BE2C (cell line): ENCODE measurements at regions not wholly inside any gene's neighbourhood (a gene's known extent, or its start where the extent isn't known, plus 50 kb on each side); places are given as distances from the start of the nearest gene placed in this dataset.

Experiments used
- DNase-seq: peaks from one replicate; pipeline ENCODE4 v3.0.0-alpha.2; 2020
- H3K27me3 ChIP-seq: fragments of 250-450 bp; sonication (Bioruptor Pico); 2 replicates; pipeline ENCODE4 v1.5.1; 2020; ENCODE audit warnings: mild to moderate bottlenecking
- H3K36me3 ChIP-seq: fragments of 250-450 bp; sonication (Bioruptor Pico); 2 replicates; pipeline ENCODE4 v1.5.1; 2020; ENCODE audit warnings: mild to moderate bottlenecking
- H3K4me1 ChIP-seq: fragments of 250-450 bp; sonication (Bioruptor Pico); 2 replicates; pipeline ENCODE4 v1.5.1; 2020
- H3K4me3 ChIP-seq: 2 replicates; pipeline ENCODE4 v1.5.1; 2011; ENCODE audit warnings: low read depth, low read length
- H3K9me3 ChIP-seq: fragments of 250-450 bp; sonication (Bioruptor Pico); 2 replicates; pipeline ENCODE4 v1.5.1; 2020
- TF ChIP-seq, protein P1 (sequence below): IDR thresholded peaks from 2 replicates; pipeline ENCODE4 v1.5.1; 2012; ENCODE audit warnings: mild to moderate bottlenecking, low read depth, low read length

DNA sequence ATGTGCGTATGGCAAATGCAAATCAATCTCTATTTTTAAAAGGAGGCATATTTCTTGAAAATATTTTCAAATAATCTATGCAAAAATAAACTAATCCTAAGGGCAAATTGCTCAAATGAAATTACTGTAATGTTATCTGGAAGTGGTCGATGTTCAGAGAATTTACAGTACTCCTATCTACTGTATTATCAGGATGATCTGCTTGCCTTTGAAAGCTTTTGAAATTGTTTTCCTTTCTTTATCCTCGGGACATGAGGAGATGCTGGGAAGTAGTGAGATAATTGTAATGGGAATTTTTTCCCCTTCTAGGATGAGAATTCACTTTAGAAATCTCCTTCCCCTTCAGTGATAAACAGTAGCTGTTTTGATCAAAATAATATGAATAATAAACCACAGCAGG, 577.2 kb upstream of the MIR17HG start:
- no peaks in the 10 kb centered on the region for H3K27me3 ChIP-seq
- H3K4me1 ChIP-seq = peaks cover 19% of the 10 kb centered on the region
- TF ChIP-seq, protein P1, sequence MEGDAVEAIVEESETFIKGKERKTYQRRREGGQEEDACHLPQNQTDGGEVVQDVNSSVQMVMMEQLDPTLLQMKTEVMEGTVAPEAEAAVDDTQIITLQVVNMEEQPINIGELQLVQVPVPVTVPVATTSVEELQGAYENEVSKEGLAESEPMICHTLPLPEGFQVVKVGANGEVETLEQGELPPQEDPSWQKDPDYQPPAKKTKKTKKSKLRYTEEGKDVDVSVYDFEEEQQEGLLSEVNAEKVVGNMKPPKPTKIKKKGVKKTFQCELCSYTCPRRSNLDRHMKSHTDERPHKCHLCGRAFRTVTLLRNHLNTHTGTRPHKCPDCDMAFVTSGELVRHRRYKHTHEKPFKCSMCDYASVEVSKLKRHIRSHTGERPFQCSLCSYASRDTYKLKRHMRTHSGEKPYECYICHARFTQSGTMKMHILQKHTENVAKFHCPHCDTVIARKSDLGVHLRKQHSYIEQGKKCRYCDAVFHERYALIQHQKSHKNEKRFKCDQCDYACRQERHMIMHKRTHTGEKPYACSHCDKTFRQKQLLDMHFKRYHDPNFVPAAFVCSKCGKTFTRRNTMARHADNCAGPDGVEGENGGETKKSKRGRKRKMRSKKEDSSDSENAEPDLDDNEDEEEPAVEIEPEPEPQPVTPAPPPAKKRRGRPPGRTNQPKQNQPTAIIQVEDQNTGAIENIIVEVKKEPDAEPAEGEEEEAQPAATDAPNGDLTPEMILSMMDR = no peak
- no peak for DNase-seq
- H3K9me3 ChIP-seq = no peaks in the 10 kb centered on the region
- no peaks in the 10 kb centered on the region for H3K36me3 ChIP-seq
- H3K4me3 ChIP-seq = no peak overlapping the region

DNA sequence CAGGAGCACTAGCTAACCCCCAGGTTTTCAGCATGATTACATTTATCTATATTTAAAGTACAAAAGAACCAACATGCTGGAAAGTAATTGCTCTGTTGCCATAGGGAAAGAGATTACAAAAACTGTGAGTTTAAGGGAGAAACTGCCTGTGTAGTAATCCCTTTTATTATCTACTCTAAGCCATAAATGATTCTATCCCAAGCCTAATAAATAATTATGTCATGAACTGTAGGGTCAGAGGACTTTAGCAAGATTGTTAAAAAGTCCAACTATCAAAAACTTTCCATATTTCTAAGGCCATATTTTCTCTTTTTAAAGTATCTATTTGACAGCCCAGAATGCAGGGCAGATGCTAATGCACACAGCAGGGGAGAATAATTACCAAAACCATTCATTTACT, 573.8 kb upstream of the MIR17HG start:
- Histone ChIP-seq H3K27me3 (no peaks in the 10 kb centered on the region), H3K4me1 (no peaks in the 10 kb centered on the region; the same call in none of the 2 replicates), H3K36me3 (no peaks in the 10 kb centered on the region), H3K4me3 (no peak overlapping the region), H3K9me3 (no peaks in the 10 kb centered on the region)
- DNase-seq = no peak
- TF ChIP-seq, protein P1 = no peak

GRCh38 chr13:90776051-90776748, 571.3 kb upstream of the MIR17HG start:
- Histone ChIP-seq H3K4me1 (no peaks in the 10 kb centered on the region; the same call in none of the 2 replicates), H3K9me3 (no peaks in the 10 kb centered on the region), H3K27me3 (no peaks in the 10 kb centered on the region), H3K4me3 (no peak overlapping the region), H3K36me3 (no peaks in the 10 kb centered on the region)
- no peak for DNase-seq
- TF ChIP-seq, protein P1 = no peak

DNA sequence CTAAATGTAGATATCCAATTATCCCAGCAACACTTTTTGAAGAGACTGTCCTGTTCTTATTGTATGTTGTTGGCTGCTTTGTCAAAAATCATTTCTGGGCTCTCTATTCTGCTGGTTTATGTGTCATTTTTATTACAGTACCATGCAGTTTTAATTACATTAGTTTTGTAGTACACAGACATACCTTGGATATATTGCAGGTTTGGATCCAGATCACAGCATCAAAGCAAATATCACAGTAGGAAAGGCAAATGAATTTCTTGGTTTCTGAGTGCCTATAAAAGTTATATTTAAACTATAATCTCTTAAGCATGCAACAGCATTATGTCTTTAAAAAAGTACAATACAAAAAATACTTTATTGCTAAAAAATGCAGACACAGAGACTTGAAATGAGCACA, 564.2 kb upstream of the MIR17HG start:
- Histone ChIP-seq H3K36me3 (no peaks in the 10 kb centered on the region), H3K9me3 (no peaks in the 10 kb centered on the region), H3K4me1 (peaks cover 4% of the 10 kb centered on the region; the same call in 1 of the 2 replicates), H3K4me3 (no peak overlapping the region), H3K27me3 (no peaks in the 10 kb centered on the region)
- TF ChIP-seq, protein P1 = no peak
- no peak for DNase-seq

DNA sequence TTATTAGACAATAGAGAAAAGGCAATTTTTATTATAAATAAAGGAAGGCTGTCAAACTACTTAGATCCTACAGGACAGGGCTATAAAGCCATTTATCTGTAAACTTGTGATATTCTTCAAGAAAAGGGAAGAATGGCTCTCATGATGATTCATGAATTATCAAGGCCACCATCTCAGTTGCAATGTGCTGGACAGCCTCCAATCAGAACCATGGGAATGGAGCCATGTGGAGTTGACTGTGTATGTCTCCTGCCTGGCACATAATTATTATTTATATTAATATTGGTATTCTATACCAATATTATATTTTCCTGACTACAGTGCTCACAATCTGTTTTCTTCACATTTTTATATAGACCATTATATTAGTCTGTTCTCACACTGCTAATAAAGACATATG, 560.5 kb upstream of the MIR17HG start:
- TF ChIP-seq, protein P1 = no peak
- DNase-seq = no peak
- peaks cover 7% of the 10 kb centered on the region for H3K4me1 ChIP-seq

DNA sequence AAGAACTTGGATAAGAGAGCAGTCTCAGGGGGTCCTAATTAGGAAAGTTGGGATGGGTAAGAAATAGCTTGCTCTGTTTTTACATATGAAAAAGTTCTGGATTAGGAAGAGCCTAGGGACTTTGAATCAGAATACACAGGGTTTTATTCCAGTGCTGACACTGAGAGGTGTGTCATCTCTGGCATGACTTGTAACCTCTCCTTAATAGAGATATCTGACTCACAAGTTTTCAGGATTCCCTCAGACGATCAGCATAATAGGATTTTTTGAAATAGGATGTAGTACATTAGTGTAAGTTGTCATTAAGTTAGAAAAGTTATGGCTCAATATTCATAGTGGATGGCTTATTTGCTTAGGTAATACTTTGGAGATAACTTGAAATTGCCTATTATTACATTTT, 555.2 kb upstream of the MIR17HG start:
- Histone ChIP-seq H3K36me3 (no peaks in the 10 kb centered on the region), H3K4me3 (no peak overlapping the region), H3K4me1 (peaks cover 6% of the 10 kb centered on the region), H3K9me3 (no peaks in the 10 kb centered on the region), H3K27me3 (no peaks in the 10 kb centered on the region)
- DNase-seq = no peak
- TF ChIP-seq, protein P1 = no peak

More for the DNA sequence above, 560.5 kb upstream of the MIR17HG start:
- Histone ChIP-seq H3K9me3 (no peaks in the 10 kb centered on the region), H3K4me3 (no peak overlapping the region), H3K27me3 (no peaks in the 10 kb centered on the region), H3K36me3 (no peaks in the 10 kb centered on the region)
